ENCODE measurements at regions not wholly inside any gene's neighbourhood (a gene's known extent, or its start where the extent isn't known, plus 50 kb on each side); places are given as distances from the start of the nearest gene placed in this dataset.

- Mint-ChIP-seq H3K36me3 (ENCODE audit: insufficient read depth) (no peaks in the 10 kb centered on the region), H3K9me3 (ENCODE audit: low read depth) (peaks cover 4% of the 10 kb centered on the region), H3K27ac (no peak overlapping the region), H3K4me3 (ENCODE audit: low read depth) (no peak overlapping the region), H3K27me3 (no peaks in the 10 kb centered on the region), H3K4me1 (ENCODE audit: low read depth) (peaks cover 3% of the 10 kb centered on the region)
- no peak for DNase-seq (ENCODE audit: low spot score, unreplicated experiment)
- no peak for TF ChIP-seq CTCF (IDR thresholded peaks at IDR 0.05; ENCODE audit: unreplicated experiment)
These were observed 480.7 kb upstream of the SPTLC3 start for GRCh38 chr20:12528104-12528503.

DNA sequence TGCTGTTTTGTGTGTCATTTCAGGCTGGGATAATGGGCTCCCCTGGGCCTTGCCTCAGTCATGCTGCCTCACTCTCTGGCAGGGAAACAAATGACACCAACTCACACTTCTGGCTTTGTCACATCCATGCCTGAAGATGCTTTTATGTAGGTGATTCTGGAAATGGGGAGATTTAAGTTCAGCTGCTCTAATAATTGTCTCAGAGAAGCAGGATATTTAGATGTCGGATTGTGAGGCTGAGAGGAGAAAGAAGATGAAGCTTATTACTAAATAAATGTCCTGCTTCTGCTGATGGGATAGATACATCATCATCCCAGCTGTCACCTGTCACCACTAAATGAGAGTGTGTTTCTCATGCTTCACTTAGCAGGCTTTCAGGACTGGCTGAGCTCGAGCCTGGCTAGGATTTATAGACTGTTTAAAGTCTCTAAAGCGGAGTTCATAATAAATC lies 480.2 kb upstream of the SPTLC3 start:
- TF ChIP-seq CTCF (IDR thresholded peaks at IDR 0.05; ENCODE audit: unreplicated experiment), result no peak
- H3K4me3 Mint-ChIP-seq (ENCODE audit: low read depth), result no peak overlapping the region
- H3K9me3 Mint-ChIP-seq (ENCODE audit: low read depth), result peaks cover 4% of the 10 kb centered on the region
- H3K4me1 Mint-ChIP-seq (ENCODE audit: low read depth), result peaks cover 3% of the 10 kb centered on the region
- H3K27me3 Mint-ChIP-seq, result no peaks in the 10 kb centered on the region
- DNase-seq (ENCODE audit: low spot score, unreplicated experiment), result no peak
- no peaks in the 10 kb centered on the region for H3K36me3 Mint-ChIP-seq (ENCODE audit: insufficient read depth)
- no peak overlapping the region for H3K27ac Mint-ChIP-seq

- no peaks in the 10 kb centered on the region for H3K36me3 Mint-ChIP-seq (ENCODE audit: insufficient read depth)
- DNase-seq (ENCODE audit: low spot score, unreplicated experiment), result no peak
- peaks cover 3% of the 10 kb centered on the region for H3K4me1 Mint-ChIP-seq (ENCODE audit: low read depth)
- H3K4me3 Mint-ChIP-seq (ENCODE audit: low read depth), result no peak overlapping the region
- no peak for TF ChIP-seq CTCF (IDR thresholded peaks at IDR 0.05; ENCODE audit: unreplicated experiment)
- H3K9me3 Mint-ChIP-seq (ENCODE audit: low read depth), result peaks cover 9% of the 10 kb centered on the region
- H3K27ac Mint-ChIP-seq, result no peak overlapping the region
- no peaks in the 10 kb centered on the region for H3K27me3 Mint-ChIP-seq
These were observed 477.1 kb upstream of the SPTLC3 start for GRCh38 chr20:12531626-12532025.

DNA sequence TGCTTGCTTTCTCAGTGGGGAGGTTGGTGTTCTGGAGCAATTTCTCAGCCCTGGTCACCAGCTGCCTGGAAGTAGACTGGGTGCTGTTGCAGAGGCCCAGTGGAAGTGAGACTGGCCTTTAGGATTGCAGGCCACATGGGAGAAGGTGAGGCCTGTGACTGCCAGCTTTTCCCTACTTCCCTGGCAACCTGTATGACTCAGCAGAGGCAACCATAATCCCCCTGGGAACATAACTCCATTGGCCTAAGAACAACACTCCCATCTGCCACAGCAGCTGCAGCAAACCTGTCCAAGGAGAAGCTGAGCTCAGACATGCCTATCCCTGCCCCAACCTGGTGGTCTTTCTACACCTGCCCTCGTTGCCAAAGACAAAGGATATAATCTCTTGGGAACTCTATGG lies 473.5 kb upstream of the SPTLC3 start:
- no peak for DNase-seq (ENCODE audit: low spot score, unreplicated experiment)
- no peak for TF ChIP-seq CTCF (IDR thresholded peaks at IDR 0.05; ENCODE audit: unreplicated experiment)
- H3K9me3 Mint-ChIP-seq (ENCODE audit: low read depth), result peaks cover 27% of the 10 kb centered on the region
- peaks cover 3% of the 10 kb centered on the region for H3K4me1 Mint-ChIP-seq (ENCODE audit: low read depth)
- no peaks in the 10 kb centered on the region for H3K27me3 Mint-ChIP-seq
- no peaks in the 10 kb centered on the region for H3K36me3 Mint-ChIP-seq (ENCODE audit: insufficient read depth)
- no peak overlapping the region for H3K4me3 Mint-ChIP-seq (ENCODE audit: low read depth)
- H3K27ac Mint-ChIP-seq, result no peak overlapping the region

DNA sequence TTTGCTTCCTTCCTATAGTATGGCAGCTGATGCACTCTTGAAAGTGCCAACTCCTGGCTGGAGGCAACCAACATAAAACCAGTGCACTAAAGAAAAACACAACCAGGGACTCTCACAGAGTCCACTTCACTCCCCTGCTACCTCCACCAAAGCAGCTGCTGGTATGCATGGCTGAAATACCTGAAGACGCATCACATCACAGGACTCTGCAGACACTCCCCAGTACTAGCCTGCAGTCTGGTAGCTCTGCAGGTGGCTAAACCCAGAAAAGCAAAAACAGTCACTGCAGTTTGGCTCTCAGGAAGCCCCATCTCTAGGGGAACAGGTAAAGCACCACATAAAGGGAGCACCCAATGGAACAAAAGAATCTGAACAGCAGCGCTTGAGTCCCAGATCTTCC lies 473.0 kb upstream of the SPTLC3 start:
- Mint-ChIP-seq H3K27ac (no peak overlapping the region), H3K27me3 (no peaks in the 10 kb centered on the region), H3K9me3 (ENCODE audit: low read depth) (peaks cover 27% of the 10 kb centered on the region), H3K4me3 (ENCODE audit: low read depth) (no peak overlapping the region), H3K4me1 (ENCODE audit: low read depth) (peaks cover 3% of the 10 kb centered on the region), H3K36me3 (ENCODE audit: insufficient read depth) (no peaks in the 10 kb centered on the region)
- TF ChIP-seq CTCF (IDR thresholded peaks at IDR 0.05; ENCODE audit: unreplicated experiment), result no peak
- DNase-seq (ENCODE audit: low spot score, unreplicated experiment), result no peak

Measured in progenitor cell of endocrine pancreas (in vitro differentiated cells).